ENCODE measurements at regions not wholly inside any gene's neighbourhood (a gene's known extent, or its start where the extent isn't known, plus 50 kb on each side); places are given as distances from the start of the nearest gene placed in this dataset.

DNA sequence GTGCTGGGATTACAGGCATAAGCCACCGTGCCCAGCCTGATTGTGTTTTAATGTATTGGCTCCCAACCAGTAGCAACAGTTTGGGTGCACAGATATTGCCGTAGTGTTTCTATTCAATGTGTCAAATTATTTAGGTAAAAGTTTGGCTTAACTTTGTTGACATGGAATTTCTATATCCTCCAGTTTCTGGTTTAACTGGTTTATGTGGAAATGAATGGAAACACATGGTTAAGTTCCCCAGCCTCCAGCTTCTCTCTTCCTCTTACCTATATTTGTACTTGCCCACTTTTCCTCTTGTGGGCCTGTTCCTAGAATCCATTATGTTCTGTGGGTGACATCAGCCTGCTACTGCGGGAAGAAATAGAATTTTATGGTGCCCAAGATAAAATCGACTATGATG, 53.9 kb upstream of the ESR1 start:
- intact Hi-C loops (cut with micrococcal nuclease): no loop called here

GRCh38 chr6:151757506-151757955, 50.0 kb upstream of the ESR1 start:
- intact Hi-C loops (cut with micrococcal nuclease): no loop called here
